Stimulated activated CD4-positive, alpha-beta T cell treated with anti-CD3 and anti-CD28 coated beads, Interleukin-2, amount 100 ng/mL, for 24 hours (primary cell): ENCODE measurements at regions not wholly inside any gene's neighbourhood (a gene's known extent, or its start where the extent isn't known, plus 50 kb on each side); places are given as distances from the start of the nearest gene placed in this dataset.
"Not testable (repeated sequence)": the region's sequence is repeated elsewhere in the genome, so short reads cannot be mapped to it uniquely, and the experiment has no call there.

ENCODE experiments used
- DNase-seq, 2 donors: peaks; one replicate each; pipeline ENCODE4 v3.0.0-alpha.2; 2020

GRCh38 chr13:63554157-63554556 is 2138.5 kb upstream of the PCDH20 start:
- DNase-seq, result no peak

DNA sequence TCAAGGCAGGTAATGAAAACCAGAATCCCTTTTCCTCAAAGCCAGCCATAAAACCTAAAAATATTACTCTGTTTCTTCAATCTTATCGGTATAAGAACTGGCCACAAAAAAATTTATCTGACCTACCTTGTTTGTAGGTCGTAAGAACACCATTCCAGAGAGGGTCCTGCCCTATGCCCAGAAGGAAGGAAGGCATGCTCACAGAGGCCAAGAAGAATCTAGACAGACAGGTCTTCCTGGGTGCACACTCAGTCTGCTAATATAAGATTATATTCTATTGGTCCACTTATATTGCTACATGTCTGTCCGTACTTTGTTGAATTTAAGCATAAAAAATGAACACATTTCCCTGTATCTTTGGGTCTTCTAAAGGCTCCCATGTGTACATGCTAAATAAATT is 2136.1 kb upstream of the PCDH20 start:
- no peak for DNase-seq

DNA sequence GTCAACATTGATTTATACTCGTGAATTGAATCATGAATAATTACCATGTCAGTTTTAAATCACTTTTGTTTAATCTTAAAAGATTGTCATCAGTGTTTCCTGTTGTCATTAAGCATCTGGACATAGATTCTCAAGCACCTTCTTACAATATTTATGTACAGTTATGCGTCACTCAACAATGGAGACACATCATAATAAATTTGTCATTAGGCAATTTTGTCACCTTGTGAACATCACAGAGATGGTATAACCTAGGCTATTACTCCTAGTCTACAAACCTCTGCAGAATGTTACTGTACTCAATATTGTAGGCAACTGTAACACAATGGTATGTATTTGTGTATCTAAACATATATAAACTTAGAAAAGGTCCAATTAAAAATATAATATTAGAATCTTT is 2130.9 kb upstream of the PCDH20 start:
- no peak for DNase-seq

DNA sequence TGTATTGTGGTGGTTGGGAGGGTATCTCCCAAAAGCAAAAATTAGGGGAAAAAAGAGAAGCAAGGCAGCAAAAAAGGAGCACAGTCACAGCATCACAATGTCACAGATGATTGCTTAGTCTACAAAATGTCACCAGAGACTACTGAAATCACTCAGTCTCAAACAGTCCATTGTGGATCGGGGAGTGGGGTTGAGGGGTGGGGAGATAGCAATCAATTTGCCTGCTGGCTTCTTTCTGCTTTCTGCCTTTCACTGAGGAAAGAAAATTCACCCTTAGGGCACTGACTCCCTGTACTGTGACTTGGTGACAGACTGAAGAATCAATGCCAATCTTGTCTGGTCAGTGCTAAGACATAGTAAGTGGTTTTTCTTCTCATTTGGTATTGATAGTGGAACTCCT is 2127.1 kb upstream of the PCDH20 start:
- DNase-seq, result no peak

- DNase-seq, result no peak
Observed at GRCh38 chr13:63541336-63541735, 2125.7 kb upstream of the PCDH20 start.

- no peak for DNase-seq
Observed at GRCh38 chr13:63540061-63540460, 2124.4 kb upstream of the PCDH20 start.

DNA sequence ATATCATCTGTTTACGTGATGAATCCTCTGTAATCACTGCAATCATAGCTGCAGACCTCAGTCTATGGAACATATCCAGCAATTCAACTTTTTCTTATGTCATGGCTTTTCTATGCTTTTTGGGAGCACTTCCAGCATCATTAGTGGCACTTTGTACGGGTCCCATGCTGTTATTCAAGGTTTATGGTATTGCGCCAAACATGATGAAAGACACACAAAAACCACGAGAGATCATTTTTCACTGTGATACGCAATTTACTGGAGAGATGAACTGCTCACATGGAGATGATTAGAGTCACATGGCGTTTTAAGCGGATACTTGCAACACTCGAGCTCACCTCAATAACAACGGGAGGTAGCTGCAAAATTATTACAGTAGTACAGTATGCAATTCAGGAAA is 2101.7 kb upstream of the PCDH20 start:
- DNase-seq, result no peak

DNA sequence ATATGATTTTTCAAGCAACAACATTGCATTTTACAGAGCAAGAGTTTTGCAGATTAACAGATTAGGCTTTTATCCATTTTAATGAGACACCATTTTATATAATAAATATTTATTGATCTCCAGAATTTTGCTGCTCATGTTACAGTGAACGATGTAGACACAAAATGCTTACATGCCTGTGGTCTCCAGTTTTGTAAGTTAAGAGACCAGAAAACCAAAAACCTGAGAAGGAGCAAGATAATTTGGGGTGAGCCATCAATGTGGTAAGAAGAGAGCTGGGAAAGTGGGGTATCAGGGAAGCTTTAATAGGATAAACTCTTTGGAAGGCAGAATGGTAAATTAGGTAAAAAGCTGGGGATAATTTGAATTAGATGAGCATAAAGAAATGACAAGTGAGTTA is 2100.5 kb upstream of the PCDH20 start:
- no peak for DNase-seq

GRCh38 chr13:63514886-63515285 is 2099.2 kb upstream of the PCDH20 start:
- no peak for DNase-seq

DNA sequence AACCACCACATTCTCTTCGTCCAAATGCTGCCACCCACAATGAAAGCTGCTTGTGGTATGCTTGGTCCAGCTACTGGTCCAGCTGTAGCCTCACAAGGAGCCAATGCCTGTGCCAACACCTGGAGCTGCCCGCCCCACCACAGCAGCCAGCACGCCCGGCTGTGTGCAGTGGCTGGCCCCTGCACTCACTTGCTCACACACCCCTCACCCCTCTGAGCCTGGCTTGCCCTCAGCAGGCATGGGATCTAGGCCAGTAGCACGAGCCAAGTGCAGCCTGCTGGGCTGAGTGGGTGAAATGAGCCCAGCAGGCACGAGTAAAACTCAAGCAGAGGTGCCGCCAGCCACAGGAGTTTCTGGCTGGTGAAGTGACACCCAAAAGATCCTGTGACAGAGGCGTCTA is 2096.4 kb upstream of the PCDH20 start:
- no peak for DNase-seq

DNA sequence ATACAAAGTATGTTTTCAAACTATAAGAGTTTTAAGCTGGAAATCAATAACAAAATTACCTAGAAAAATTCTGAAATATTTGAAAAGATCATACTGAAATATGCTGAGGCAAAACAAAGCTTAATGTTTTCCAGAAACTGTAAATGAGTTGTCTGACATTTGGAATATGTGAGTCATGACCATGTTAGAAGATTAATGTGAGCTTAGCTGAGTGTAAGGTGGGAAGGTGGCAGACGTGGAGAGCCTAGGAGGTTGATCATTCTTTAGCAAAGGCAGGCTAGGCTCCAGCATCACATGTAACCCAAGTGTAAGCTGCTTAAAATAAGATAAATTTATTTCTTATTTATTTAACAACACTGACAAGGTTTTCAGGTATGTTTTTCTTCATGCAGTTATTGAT is 2086.1 kb upstream of the PCDH20 start:
- no peak for DNase-seq

DNA sequence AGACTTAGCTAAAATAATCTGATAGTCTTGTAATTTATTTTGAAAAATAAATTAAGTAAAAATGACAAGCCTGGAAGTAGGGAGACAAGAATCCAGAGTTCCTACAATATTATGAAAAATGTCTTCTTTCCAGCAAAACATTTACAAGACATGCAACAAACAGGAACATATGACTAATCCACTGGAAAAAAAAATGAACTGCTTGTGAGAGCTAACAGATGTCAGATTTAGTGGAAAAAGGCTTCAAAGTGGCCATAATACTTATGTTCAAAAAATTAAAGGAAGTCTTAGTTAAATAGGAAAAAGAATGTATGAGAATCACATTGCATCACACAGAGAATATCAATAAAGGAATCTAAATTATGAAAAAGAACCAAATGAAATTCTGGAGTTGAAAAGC is 2082.0 kb upstream of the PCDH20 start:
- no peak for DNase-seq

GRCh38 chr13:63492604-63493003 is 2077.0 kb upstream of the PCDH20 start:
- no peak for DNase-seq

DNA sequence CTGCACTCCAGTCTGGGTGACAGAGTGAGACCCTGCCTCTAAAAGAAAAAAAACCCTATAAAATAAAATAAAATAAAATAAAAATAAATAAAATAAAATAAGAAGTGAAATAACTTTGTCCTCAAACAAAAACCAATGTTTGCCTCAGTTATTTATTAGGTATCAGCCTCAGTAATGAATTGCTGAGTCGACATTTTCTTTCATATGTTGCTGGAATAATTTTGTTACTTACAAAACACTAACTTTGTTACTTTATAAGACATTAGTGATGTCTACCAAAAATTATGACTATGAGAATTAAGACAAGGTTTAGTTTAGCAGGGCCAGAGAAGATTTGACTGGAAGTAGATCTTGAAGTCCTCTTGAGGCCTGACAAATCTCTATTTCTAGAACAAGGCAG is 2074.5 kb upstream of the PCDH20 start:
- no peak for DNase-seq

GRCh38 chr13:63481334-63481733 is 2065.7 kb upstream of the PCDH20 start:
- no peak for DNase-seq

DNA sequence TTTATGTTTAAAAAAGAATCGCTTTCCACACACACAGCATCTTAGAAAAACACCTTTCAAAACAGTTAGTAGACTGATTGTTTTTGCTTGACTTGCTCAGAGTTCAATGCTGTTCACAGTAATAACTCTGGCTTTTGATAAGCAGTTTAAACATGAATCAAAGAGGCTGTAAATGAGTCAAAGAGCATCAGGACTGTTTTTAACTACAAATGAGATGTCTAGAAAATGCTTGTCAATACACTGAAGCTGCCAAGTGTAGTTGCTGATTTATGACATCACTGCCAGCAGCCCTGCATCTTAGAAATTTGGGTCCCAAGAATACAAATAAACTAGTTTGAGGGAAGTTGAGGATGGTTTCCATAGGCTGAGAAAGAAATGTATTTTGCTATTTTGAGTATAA is 2057.1 kb upstream of the PCDH20 start:
- no peak for DNase-seq

DNA sequence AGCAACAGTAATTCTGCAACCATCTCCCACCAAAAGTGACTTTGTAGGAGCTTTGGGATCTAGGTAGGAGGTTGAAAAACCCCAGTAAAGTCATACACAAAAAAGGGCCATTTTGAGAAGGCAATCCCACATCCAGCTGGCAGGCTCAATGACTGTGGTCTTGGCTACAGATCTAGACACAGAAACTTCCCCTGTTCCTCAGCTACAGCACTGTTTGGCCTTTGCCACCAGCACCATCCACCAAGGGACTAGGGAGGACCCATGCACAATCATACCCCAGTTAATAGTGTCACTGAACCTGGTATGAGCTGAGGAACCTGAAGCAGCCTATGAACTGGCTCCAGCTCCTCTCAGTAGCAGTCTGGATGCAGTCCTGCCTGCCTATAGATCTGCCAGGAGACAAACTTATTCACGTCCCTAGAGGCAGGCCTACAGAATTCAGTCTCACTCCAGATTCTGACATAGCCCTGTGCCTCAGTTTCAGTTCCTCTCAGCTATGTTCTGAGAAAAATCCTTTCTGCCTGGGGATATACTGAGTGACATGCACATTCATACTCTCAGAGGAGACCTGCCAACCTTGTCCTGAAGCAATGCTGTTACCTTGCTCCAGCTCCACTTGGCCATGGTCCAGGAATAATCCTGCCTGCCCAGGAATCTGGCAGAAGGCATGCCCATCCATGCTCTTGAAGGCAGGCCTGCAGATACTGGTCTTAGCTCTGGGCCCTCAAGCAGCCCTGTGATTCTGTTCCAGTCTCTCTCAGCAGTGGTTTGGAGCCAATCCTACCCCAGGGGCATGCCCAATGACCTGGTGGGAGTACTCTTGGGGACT is 2048.3 kb upstream of the PCDH20 start:
- DNase-seq, result no peak

- no peak for DNase-seq
Observed at GRCh38 chr13:63460462-63461090, 2044.9 kb upstream of the PCDH20 start.

DNA sequence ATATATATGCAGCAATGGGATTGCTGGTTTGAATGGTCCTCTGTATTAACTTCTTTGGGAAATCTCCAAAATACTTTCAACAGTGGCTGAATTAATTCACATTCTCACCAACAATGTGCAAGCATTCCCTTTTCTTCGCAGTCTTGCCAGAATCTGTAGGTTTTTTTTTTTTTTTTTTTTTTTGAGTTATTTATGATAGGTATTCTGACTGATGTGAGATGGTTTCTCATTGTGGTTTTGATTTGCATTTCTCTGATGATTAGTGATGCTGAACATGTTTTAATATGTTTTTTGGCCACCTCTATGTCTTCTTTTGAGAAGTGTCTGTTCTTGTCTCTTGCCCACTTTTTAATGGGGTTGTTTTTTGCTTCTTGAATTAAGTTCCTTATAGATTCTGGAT is 2041.5 kb upstream of the PCDH20 start:
- no peak for DNase-seq

DNA sequence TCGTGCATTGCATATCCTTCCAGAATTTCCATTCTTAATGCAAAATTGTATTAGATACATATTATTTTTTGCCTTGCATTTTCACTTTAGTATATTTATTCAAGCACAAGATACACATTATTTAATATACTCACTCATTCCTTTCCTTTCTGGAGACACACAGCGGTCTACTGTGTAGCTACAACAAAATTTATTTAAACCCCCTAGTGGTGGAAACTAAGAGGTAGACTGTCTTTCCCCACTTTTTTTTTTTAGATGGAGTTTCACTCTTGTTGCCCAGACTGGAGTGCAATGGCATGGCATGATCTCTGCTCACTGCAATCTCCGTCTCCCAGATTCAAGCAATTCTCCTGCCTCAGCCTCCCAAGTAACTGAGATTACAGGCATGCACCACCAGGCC is 2040.3 kb upstream of the PCDH20 start:
- DNase-seq, result no peak

DNA sequence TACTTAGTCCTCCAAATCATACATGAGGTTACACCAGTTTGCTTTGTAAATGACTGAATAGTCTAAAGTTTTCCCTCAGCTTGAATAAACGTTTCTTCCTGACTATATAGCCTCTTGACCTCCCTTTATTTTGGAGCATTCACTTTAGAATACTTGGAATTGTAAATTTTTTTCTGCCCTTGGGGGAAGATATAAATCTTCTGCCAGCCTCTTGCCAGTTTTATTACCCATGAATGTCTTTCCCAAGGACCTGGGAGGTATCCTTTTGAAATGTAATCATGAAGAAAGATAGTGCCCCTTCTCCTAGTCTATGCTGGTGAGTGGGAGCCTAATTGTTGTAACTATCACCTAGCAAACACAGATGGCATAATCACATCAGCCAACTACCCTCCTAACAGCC is 2033.9 kb upstream of the PCDH20 start:
- DNase-seq, result no peak

- DNase-seq, result no peak
Observed at GRCh38 chr13:63448692-63449091, 2033.0 kb upstream of the PCDH20 start.

DNA sequence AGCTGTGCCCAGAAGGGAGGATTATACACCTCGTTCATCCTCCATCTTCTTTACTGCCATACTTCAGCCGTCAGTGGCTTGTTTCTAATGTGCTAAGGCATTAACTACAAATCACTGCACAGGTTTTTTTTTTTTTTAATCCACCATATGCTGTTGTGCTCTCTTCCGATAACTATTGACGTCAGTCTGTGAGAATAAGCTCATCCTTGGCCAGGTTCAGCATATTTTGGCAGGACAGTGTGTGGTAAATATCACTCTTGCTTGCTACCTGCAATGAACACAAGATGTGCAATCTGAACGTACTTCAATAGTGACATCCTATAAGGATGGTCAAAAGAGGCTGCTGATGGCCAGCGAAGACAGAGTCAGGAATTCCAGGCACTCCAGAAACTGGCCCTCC is 2030.7 kb upstream of the PCDH20 start:
- no peak for DNase-seq

GRCh38 chr13:63444225-63444624 is 2028.6 kb upstream of the PCDH20 start:
- DNase-seq, result not testable (repeated sequence)

- DNase-seq, result no peak
Observed at GRCh38 chr13:63438951-63439350, 2023.3 kb upstream of the PCDH20 start.
